ENCODE measurements at regions not wholly inside any gene's neighbourhood (a gene's known extent, or its start where the extent isn't known, plus 50 kb on each side); places are given as distances from the start of the nearest gene placed in this dataset.
"Not testable (repeated sequence)": the region's sequence is repeated elsewhere in the genome, so short reads cannot be mapped to it uniquely, and the experiment has no call there.

DNA sequence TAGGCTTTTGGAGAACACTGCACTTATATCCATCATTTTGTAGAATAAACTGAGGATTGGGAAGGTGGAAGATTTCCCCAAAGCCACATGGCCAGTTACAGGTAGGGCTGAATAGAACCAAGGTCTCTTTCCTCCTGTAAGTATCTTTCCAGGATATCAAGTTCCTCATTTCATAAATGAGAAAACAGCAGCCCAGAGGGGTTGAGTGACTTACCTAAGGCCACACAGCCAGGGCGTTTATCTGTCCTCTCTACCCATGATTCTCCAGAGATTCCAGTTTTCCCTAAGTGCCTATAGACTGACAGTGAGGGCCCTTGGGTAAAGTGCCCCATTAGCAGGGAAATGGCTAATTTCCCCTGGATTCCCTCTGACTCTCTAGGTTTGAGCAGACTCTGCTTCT is 132.3 kb upstream of the SKOR2 start:
- H3K4me3 Mint-ChIP-seq, result no peak overlapping the region
- peaks cover 3% of the 10 kb centered on the region for H3K27me3 Mint-ChIP-seq (ENCODE audit: low read depth, poor library complexity)
- H3K9me3 Mint-ChIP-seq, result peaks cover 16% of the 10 kb centered on the region
- no peaks in the 10 kb centered on the region for H3K36me3 Mint-ChIP-seq (ENCODE audit: low read depth)
- H3K27ac Mint-ChIP-seq, result no peak overlapping the region
- no peak for TF ChIP-seq CTCF (IDR thresholded peaks at IDR 0.05)
- no peak for DNase-seq
- peaks cover 23% of the 10 kb centered on the region for H3K4me1 Mint-ChIP-seq

DNA sequence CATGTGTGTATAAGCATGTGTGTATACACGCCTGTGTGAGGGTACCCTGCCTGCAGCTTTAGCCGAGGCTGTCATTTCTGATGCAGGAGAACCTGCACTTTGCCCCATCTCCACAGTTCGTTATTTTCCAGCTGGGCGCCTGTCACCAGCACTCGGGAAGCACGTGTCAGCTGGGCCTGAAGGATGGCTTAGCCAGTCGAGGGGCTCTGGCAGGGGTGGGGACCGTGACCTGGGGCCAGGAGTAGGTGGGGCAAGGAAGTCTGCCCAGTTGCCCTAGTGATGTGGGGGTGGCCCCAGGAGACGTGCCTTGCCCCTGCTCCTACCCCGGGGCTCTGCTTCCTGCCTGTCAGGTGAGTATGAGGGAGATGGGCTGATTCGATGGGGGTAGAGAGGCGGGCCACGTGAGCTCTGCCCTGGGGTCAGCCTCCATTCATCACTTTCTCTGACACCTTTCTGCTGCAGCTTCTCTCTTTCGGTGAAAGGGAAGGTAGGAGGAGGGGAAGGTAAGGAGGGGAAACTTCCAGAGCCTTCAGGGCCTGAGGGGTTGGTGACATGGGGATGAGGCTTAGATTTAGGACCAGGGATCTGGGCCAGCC is 130.6 kb upstream of the SKOR2 start:
- H3K27ac Mint-ChIP-seq, result no peak overlapping the region
- peaks cover 23% of the 10 kb centered on the region for H3K4me1 Mint-ChIP-seq
- H3K27me3 Mint-ChIP-seq (ENCODE audit: low read depth, poor library complexity), result peaks cover 7% of the 10 kb centered on the region
- DNase-seq, result peak; percentile 27
- no peaks in the 10 kb centered on the region for H3K36me3 Mint-ChIP-seq (ENCODE audit: low read depth)
- peaks cover 16% of the 10 kb centered on the region for H3K9me3 Mint-ChIP-seq
- no peak overlapping the region for H3K4me3 Mint-ChIP-seq
- TF ChIP-seq CTCF (IDR thresholded peaks at IDR 0.05), result no peak

- Mint-ChIP-seq H3K4me1 (peaks cover 23% of the 10 kb centered on the region), H3K27me3 (ENCODE audit: low read depth, poor library complexity) (peaks cover 9% of the 10 kb centered on the region), H3K36me3 (ENCODE audit: low read depth) (no peaks in the 10 kb centered on the region), H3K9me3 (no peaks in the 10 kb centered on the region), H3K4me3 (no peak overlapping the region), H3K27ac (no peak overlapping the region)
- TF ChIP-seq CTCF (IDR thresholded peaks at IDR 0.05), result no peak
- no peak for DNase-seq
Observed at GRCh38 chr18:47380153-47380552, 128.7 kb upstream of the SKOR2 start.

- H3K27me3 Mint-ChIP-seq (ENCODE audit: low read depth, poor library complexity), result peaks cover 30% of the 10 kb centered on the region
- peaks cover 8% of the 10 kb centered on the region for H3K9me3 Mint-ChIP-seq
- H3K4me3 Mint-ChIP-seq, result no peak overlapping the region
Observed at GRCh38 chr18:47373465-47373864, 122.0 kb upstream of the SKOR2 start.

GRCh38 chr18:47370052-47370451 is 118.6 kb upstream of the SKOR2 start:
- H3K9me3 Mint-ChIP-seq, result peaks cover 20% of the 10 kb centered on the region
- no peak for DNase-seq
- no peaks in the 10 kb centered on the region for H3K4me1 Mint-ChIP-seq
- H3K27ac Mint-ChIP-seq, result no peak overlapping the region
- TF ChIP-seq CTCF (IDR thresholded peaks at IDR 0.05), result no peak
- H3K36me3 Mint-ChIP-seq (ENCODE audit: low read depth), result no peaks in the 10 kb centered on the region
- peaks cover 25% of the 10 kb centered on the region for H3K27me3 Mint-ChIP-seq (ENCODE audit: low read depth, poor library complexity)
- no peak overlapping the region for H3K4me3 Mint-ChIP-seq

More at GRCh38 chr18:47373465-47373864, 122.0 kb upstream of the SKOR2 start:
- Mint-ChIP-seq H3K27ac (no peak overlapping the region), H3K4me1 (no peaks in the 10 kb centered on the region), H3K36me3 (ENCODE audit: low read depth) (no peaks in the 10 kb centered on the region)
- no peak for TF ChIP-seq CTCF (IDR thresholded peaks at IDR 0.05)
- no peak for DNase-seq

DNA sequence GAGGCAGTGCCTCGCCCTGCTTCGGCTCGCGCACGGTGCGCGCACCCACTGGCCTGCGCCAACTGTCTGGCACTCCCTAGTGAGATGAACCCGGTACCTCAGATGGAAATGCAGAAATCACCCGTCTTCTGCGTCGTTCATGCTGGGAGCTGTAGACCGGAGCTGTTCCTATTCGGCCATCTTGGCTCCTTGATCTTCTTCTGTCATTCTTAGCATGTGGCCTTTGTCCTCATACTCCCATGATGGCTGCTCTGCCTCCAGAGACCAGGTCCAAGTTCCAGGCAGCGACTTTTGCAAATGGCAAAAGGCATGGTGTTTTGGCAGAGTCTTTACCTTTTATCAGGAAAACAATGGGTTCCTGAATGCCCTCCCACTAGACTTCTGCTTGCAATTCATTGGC is 102.6 kb upstream of the SKOR2 start:
- not testable (repeated sequence) for H3K4me3 Mint-ChIP-seq; DNase-seq; H3K27ac Mint-ChIP-seq; H3K4me1 Mint-ChIP-seq; H3K27me3 Mint-ChIP-seq (ENCODE audit: low read depth, poor library complexity); H3K36me3 Mint-ChIP-seq (ENCODE audit: low read depth)
- H3K9me3 Mint-ChIP-seq, result peaks cover 15% of the 10 kb centered on the region
